Breast epithelium (tissue), 3 donors: ENCODE measurements at regions not wholly inside any gene's neighbourhood (a gene's known extent, or its start where the extent isn't known, plus 50 kb on each side); places are given as distances from the start of the nearest gene placed in this dataset.

Source experiments
- POLR2A ChIP-seq: fragments of 450-650 bp; IDR thresholded peaks from one replicate; pipeline ENCODE4 v1.6.1; 2016; ENCODE audit warnings: antibody characterized with exemption, mild to moderate bottlenecking, moderate library complexity
- TF ChIP-seq, protein P1 (sequence below), 3 donors: fragments of 450-650 bp; IDR thresholded peaks; one replicate each; pipeline ENCODE4 v1.5.1; 2016 to 2017; ENCODE audit warnings: antibody characterized with exemption in 3 of 3, mild to moderate bottlenecking in 3 of 3, moderate library complexity in 3 of 3

DNA sequence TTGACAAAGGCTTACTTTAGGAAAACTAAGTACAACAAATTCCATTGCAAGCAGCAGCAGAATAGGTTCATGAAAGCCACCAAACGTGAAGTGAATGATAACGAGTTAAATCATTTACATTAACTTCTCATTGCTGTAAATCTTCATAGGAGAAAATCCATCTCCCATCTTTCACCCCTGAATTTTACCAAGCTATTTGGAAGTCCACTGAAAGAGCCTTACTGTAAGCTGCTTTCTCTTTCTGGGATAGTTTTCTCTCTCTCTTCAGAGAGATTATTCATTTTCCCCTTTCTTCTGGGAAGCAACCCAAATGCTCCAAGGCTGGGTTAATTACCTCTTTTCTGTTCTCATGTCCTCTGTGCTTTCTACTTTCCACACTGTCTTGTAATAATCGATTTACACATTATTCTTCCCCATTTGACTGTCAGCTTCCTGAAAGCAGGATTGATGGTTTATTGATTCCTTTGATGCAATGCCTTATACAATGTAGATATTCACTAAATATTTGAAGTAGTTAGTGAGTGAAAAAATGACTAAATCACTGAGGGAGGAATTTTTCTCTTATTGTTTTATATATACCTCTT, 914.3 kb upstream of the ARPP21 start:
- TF ChIP-seq, protein P1, sequence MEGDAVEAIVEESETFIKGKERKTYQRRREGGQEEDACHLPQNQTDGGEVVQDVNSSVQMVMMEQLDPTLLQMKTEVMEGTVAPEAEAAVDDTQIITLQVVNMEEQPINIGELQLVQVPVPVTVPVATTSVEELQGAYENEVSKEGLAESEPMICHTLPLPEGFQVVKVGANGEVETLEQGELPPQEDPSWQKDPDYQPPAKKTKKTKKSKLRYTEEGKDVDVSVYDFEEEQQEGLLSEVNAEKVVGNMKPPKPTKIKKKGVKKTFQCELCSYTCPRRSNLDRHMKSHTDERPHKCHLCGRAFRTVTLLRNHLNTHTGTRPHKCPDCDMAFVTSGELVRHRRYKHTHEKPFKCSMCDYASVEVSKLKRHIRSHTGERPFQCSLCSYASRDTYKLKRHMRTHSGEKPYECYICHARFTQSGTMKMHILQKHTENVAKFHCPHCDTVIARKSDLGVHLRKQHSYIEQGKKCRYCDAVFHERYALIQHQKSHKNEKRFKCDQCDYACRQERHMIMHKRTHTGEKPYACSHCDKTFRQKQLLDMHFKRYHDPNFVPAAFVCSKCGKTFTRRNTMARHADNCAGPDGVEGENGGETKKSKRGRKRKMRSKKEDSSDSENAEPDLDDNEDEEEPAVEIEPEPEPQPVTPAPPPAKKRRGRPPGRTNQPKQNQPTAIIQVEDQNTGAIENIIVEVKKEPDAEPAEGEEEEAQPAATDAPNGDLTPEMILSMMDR (IDR thresholded peaks at IDR 0.05): no peak
- no peak for TF ChIP-seq POLR2A
